Colonic mucosa (tissue), 4 donors: ENCODE measurements at regions not wholly inside any gene's neighbourhood (a gene's known extent, or its start where the extent isn't known, plus 50 kb on each side); places are given as distances from the start of the nearest gene placed in this dataset.

Source experiments
- DNase-seq: peaks from one replicate; pipeline ENCODE4 v3.0.0-alpha.2; 2020
- H3K27ac ChIP-seq: fragments of 200-600 bp; one replicate; pipeline ENCODE4 v1.8.0; 2021
- H3K27me3 ChIP-seq: fragments of 200-600 bp; one replicate; pipeline ENCODE4 v1.8.0; 2021
- H3K36me3 ChIP-seq: fragments of 200-600 bp; one replicate; pipeline ENCODE4 v1.8.0; 2021
- H3K4me1 ChIP-seq: fragments of 200-600 bp; one replicate; pipeline ENCODE4 v1.8.0; 2021; ENCODE audit warnings: mild to moderate bottlenecking
- H3K4me3 ChIP-seq: fragments of 200-600 bp; one replicate; pipeline ENCODE4 v1.8.0; 2021
- H3K9ac ChIP-seq, 2 donors: one replicate each; pipeline ENCODE4 v1.7.0; 2013; ENCODE audit warnings: control low read depth in 2 of 2, low read depth in 2 of 2, low read length in 2 of 2
- H3K9me3 ChIP-seq: fragments of 200-600 bp; one replicate; pipeline ENCODE4 v1.8.0; 2021
- CTCF ChIP-seq: fragments of 200-600 bp; IDR thresholded peaks from one replicate; pipeline ENCODE4 v1.8.0; 2022; ENCODE audit warnings: antibody characterized with exemption, mild to moderate bottlenecking
- intact Hi-C: fragments of 100-400 bp; cut with DNase I; formaldehyde crosslinking; loops from one replicate; pipeline ENCODE4 v1.14.1; 2022
- donor health status: healthy.
- donor health status: DM: no; HTN: no; CAD: no.
- donor health status: DM: no; HTN: no; CAD: no.

GRCh38 chr4:104353481-104353880 is 141.2 kb downstream of the CXXC4 start:
- no peaks in the 10 kb centered on the region for H3K9me3 ChIP-seq
- no peaks in the 10 kb centered on the region for H3K4me1 ChIP-seq
- no peak overlapping the region for H3K9ac ChIP-seq
- H3K27ac ChIP-seq: no peak overlapping the region
- H3K27me3 ChIP-seq: no peaks in the 10 kb centered on the region
- H3K4me3 ChIP-seq: no peak overlapping the region
- intact Hi-C loops: no loop called here
- DNase-seq: no peak
- no peaks in the 10 kb centered on the region for H3K36me3 ChIP-seq
- no peak for TF ChIP-seq CTCF

GRCh38 chr4:104352211-104352610 is 142.5 kb downstream of the CXXC4 start:
- intact Hi-C loops: no loop called here
- Histone ChIP-seq H3K9ac (no peak overlapping the region), H3K27me3 (no peaks in the 10 kb centered on the region), H3K4me3 (no peak overlapping the region), H3K27ac (no peak overlapping the region), H3K36me3 (no peaks in the 10 kb centered on the region), H3K4me1 (no peaks in the 10 kb centered on the region), H3K9me3 (no peaks in the 10 kb centered on the region)
- no peak for TF ChIP-seq CTCF
- DNase-seq: no peak

GRCh38 chr4:104351706-104352105 is 143.0 kb downstream of the CXXC4 start:
- intact Hi-C loops: no loop called here
- no peak for DNase-seq

GRCh38 chr4:104345598-104346242 is 149.0 kb downstream of the CXXC4 start:
- DNase-seq: no peak
- Histone ChIP-seq H3K4me1 (no peaks in the 10 kb centered on the region), H3K9ac (no peak overlapping the region), H3K27me3 (no peaks in the 10 kb centered on the region), H3K9me3 (no peaks in the 10 kb centered on the region), H3K27ac (no peak overlapping the region), H3K4me3 (no peak overlapping the region), H3K36me3 (no peaks in the 10 kb centered on the region)
- intact Hi-C loops: no loop called here
- no peak for TF ChIP-seq CTCF

More at GRCh38 chr4:104351706-104352105, 143.0 kb downstream of the CXXC4 start:
- H3K36me3 ChIP-seq: no peaks in the 10 kb centered on the region
- TF ChIP-seq CTCF: no peak
- no peaks in the 10 kb centered on the region for H3K9me3 ChIP-seq
- no peak overlapping the region for H3K9ac ChIP-seq
- no peaks in the 10 kb centered on the region for H3K27me3 ChIP-seq
- H3K4me3 ChIP-seq: no peak overlapping the region
- no peak overlapping the region for H3K27ac ChIP-seq
- no peaks in the 10 kb centered on the region for H3K4me1 ChIP-seq

GRCh38 chr4:104344342-104344980 is 150.2 kb downstream of the CXXC4 start:
- H3K9me3 ChIP-seq: no peaks in the 10 kb centered on the region
- no peaks in the 10 kb centered on the region for H3K36me3 ChIP-seq
- no peaks in the 10 kb centered on the region for H3K27me3 ChIP-seq
- intact Hi-C loops: no loop called here
- H3K4me3 ChIP-seq: no peak overlapping the region
- DNase-seq: no peak
- H3K9ac ChIP-seq: no peak overlapping the region
- H3K4me1 ChIP-seq: no peaks in the 10 kb centered on the region
- TF ChIP-seq CTCF: no peak
- no peak overlapping the region for H3K27ac ChIP-seq
